ENCODE measurements at regions not wholly inside any gene's neighbourhood (a gene's known extent, or its start where the extent isn't known, plus 50 kb on each side); places are given as distances from the start of the nearest gene placed in this dataset.

GRCh38 chr5:53333160-53333559 lies 147.3 kb upstream of the FST start:
- TF ChIP-seq, protein P1, sequence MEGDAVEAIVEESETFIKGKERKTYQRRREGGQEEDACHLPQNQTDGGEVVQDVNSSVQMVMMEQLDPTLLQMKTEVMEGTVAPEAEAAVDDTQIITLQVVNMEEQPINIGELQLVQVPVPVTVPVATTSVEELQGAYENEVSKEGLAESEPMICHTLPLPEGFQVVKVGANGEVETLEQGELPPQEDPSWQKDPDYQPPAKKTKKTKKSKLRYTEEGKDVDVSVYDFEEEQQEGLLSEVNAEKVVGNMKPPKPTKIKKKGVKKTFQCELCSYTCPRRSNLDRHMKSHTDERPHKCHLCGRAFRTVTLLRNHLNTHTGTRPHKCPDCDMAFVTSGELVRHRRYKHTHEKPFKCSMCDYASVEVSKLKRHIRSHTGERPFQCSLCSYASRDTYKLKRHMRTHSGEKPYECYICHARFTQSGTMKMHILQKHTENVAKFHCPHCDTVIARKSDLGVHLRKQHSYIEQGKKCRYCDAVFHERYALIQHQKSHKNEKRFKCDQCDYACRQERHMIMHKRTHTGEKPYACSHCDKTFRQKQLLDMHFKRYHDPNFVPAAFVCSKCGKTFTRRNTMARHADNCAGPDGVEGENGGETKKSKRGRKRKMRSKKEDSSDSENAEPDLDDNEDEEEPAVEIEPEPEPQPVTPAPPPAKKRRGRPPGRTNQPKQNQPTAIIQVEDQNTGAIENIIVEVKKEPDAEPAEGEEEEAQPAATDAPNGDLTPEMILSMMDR (conservative IDR thresholded peaks at IDR 0.05), result no peak
- TF ChIP-seq ZFX (IDR thresholded peaks at IDR 0.05), result no peak

All from C4-2B (cell line).